GM13976 (cell line): ENCODE measurements at regions not wholly inside any gene's neighbourhood (a gene's known extent, or its start where the extent isn't known, plus 50 kb on each side); places are given as distances from the start of the nearest gene placed in this dataset.

Experiments
- DNase-seq: peaks from one replicate; pipeline ENCODE4 v3.0.0; 2012; ENCODE audit warnings: low spot score
- CTCF ChIP-seq: IDR thresholded peaks from 2 replicates; pipeline ENCODE4 v1.5.1; 2012; ENCODE audit warnings: borderline replicate concordance, mild to moderate bottlenecking; ENCODE audit not compliant: insufficient read depth; ENCODE audit errors: extremely low read depth, missing control alignments, control extremely low read depth
- in situ Hi-C: fragments of 300-500 bp; cut with MboI; formaldehyde crosslinking; loops from one replicate; pipeline ENCODE4 v1.12.0; 2022; ENCODE audit warnings: low sequenced_read_pairs, mixed read lengths, inconsistent platforms; ENCODE audit not compliant: unreplicated experiment

- in situ Hi-C loops: no loop called here
- no peak for TF ChIP-seq CTCF
- DNase-seq: no peak
Observed at GRCh38 chr14:105933238-105933637, 406.9 kb downstream of the TMEM121 start.

GRCh38 chr14:105935384-105935783 is 409.0 kb downstream of the TMEM121 start:
- DNase-seq: no peak
- in situ Hi-C loops: no loop called here
- no peak for TF ChIP-seq CTCF

DNA sequence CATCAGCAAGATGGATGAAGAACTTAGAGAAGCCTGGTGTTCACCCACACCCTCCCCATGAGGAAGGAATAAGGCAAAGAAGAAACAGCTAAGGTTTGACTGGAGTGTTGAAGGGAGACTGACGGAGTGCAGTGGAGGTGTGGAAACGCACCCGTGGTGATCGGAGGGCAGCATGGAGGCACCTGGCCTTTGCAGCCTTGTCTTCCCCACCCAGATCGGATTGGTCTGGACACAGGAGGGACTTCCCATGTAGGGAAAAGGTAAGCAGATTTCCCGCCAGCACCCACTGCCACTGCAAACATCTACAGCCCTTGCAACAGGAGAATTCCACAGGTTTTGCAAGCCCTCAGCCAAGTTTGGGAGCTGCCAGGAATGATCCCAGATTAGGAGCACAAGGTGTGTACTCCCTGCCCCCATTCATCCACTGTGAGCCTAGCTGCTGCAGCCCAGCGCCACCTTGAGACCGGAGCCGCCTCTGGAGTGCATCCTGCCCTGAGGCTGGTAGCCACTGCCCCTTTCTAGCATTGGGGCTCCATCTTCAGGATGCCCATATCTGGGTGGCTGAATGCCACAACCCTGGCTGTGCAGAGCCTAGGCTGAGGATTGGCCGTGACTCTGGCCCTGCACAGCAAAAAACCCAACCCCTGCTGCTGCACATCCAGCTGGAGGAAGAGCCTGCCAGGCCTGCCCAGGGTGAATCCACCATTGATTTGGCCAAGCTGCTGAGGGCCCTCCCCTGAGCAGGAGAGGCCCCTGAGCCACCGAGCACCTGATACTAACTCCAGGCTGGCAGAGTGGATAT is 411.1 kb downstream of the TMEM121 start:
- TF ChIP-seq CTCF: no peak
- in situ Hi-C loops: no loop called here
- no peak for DNase-seq

GRCh38 chr14:105938055-105938863 is 411.9 kb downstream of the TMEM121 start:
- DNase-seq: no peak
- in situ Hi-C loops: no loop called here
- no peak for TF ChIP-seq CTCF

- no peak for TF ChIP-seq CTCF
- in situ Hi-C loops: no loop called here
Observed at GRCh38 chr14:105938959-105939358, 412.6 kb downstream of the TMEM121 start.

GRCh38 chr14:105939810-105940508 is 413.6 kb downstream of the TMEM121 start:
- in situ Hi-C loops: loop anchor here (10.0 kb wide), 1 partner anchor 265 kb away; no protein-coding TSS in a partner anchor
- DNase-seq: no peak
- TF ChIP-seq CTCF: no peak

More at GRCh38 chr14:105938959-105939358, 412.6 kb downstream of the TMEM121 start:
- no peak for DNase-seq
